NCI-H82 treated with DMSO at 0.1 percent for 48 hours (cell line): ENCODE measurements at regions not wholly inside any gene's neighbourhood (a gene's known extent, or its start where the extent isn't known, plus 50 kb on each side); places are given as distances from the start of the nearest gene placed in this dataset.

Experiments
- DNase-seq: peaks from one replicate; lab custom pipeline; 2025; ENCODE audit not compliant: unreplicated experiment; lab: John Stamatoyannopoulos, UW

DNA sequence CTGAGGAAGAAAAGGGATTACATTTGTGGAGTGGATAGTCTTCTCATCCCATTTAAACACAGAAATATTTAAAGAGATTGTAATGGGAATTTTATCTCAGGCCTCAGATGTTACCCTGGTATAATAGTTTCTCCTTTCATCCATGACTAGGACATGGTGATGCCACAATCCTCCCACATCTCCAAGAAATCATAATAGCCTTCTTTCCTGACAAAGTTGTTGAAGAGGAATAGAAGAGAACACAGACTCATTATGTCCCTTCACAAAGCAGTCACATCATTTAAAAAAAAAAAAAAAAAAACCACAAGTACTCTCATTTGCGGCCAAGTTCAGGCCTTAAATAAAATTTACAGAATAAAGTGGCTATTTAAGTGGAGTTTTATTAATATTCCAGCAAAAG, 359.6 kb downstream of the DEPDC1B start:
- no peak for DNase-seq

DNA sequence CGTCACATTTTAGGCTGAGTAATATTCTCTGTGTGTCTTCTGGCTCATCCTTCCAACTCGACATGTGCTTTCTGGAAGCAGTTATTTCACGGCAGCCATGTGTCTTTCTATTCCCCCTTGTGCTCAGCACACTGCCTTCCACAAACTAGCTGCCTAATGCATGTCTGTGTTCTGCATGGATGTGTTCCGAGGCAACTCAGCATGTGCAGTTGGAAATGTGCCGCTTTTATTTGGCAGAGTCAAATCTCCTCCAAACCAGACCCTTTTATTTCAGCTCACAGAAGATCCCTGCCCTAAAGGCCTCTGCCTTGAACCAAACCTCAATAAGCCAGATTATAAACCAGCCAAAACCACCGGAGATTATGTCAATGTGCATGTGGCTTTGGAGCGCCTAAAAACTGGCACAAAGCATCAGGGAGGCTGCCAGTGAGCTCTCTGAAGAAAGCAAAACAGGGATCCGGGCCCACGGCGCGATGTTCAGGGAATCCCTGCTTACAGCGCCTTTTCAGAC, 360.2 kb downstream of the DEPDC1B start:
- no peak for DNase-seq

DNA sequence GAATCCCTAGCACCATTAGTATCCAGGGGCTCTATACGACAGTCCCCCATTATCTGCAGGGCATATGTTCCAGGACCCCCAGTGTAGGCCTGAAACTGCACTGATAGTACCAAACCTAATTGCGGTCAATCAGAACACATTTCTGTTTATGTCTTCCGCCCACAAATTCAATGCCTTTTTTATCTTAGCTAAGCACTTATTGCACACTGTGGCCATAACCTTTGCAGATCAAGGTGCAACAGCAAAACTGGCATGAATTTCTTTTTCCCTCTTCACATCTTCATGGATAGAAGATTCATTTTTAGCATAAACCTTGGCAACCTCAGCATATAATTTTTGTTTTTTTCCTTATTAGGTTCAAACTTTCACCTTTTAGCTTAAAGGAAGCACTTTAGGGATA, 361.1 kb downstream of the DEPDC1B start:
- DNase-seq, result no peak

DNA sequence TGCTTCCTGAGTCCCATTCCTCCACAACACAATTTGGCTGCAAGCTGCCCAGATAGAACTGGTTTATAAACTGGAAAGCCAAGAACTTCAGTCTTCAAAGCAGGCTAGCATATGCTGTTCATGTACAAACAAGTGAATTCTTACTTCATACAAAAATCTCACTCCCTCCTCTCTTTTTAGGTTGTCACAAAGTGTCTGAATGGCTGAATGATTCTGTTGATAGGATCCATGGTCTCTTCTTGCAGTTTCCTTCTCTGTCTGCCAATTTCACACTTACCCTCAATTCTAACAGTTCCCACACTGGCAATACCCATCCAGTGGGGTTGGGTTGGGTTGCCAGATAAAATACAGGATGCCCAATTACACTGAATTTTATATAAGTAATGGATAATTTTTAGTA, 363.5 kb downstream of the DEPDC1B start:
- DNase-seq, result no peak

DNA sequence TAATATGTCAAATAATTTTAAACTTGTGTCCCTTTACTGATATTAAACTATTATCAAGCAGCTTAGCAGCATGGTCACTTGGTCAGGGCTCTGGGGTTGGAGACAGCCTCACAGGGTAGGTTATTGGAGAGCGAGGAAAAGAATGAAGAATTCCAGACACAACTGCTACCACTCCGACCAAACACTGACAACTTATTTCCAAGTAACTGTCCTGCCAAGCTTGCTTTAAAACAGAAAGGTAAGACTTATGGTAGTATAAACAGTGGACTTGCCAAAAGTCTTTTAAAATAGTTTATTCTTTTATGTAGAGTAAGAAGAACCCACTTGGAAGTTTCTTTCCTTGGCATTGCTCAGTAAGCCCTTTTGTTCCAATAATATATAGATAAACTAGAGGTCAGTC, 364.1 kb downstream of the DEPDC1B start:
- no peak for DNase-seq

DNA sequence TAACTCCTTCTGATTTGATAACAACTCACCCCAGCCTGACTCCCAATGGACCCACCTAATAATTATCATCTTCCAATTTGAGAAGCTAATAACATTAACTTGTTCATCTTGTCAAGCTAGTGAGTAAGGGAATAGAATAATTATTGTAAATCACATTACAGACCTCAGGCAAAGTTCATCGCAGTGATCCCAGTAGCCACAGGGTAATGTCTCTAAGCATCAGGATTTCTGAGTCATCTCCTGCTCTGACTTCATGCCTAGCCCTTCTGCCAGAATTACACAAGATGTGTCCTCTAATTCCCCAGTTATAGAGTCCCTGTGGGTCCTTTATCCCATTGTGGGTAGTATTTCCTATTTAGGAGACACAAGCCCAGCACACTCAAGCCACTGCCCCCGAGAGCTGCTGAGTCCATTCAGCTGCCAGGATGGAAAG, 365.7 kb downstream of the DEPDC1B start:
- DNase-seq, result no peak

DNA sequence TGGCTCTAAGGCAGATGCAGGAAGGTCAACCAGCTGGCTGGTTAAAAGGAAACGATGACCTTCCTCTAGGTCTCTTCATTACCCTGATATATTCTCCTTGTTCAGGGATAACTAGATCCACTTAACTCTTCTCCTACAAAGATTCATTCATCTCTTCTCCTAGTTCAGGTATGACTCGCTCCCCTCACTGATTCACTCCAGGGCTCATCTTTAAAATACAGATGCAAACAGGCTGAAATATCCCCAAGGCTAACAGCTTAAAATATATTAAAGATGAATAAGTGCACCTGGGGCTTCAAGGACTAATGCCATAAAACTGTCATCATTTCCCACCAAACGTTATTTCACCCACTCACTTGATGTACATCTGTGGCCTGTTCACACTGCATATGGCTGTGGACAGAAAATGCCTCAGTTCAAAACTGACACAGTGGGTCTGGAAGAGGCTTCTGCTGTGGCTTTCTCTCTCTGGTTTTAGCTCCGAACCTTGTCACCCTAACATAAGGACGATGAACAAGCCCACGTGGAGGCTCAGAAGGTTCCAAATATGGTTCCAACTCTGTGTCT, 366.9 kb downstream of the DEPDC1B start:
- no peak for DNase-seq

DNA sequence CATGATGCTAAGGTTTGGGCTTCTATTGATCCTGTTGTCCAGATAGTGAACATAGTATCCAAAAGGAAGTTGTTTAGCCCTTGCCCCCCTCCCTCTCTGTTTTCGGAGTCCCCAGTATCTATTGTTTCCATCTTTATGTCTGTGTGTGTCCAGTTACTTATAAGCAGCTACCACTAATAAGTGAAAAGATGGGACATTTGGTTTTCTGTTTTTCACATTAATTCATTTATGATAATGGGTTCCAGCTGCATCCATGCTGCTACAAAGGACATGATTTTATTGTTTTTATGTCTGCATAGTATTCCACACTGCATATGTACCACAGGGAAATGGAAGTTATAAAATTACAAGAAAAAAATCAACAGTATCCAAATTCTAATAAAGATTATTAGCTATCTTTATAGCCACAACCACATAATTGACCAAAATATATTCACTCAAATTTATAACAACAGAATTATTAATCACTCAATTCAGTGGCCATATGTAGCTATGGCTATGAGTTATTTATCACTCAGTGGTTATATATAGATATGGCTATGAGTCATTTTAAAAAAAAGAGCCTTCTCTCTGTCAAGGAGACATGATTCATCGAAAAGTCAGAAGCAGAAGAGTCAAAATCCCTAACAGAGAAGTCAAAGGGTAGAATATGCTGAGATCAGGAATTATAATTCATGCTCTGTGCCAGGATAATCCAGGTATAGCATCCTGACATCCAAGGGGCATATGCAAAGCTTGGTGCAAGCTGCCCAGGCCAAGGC, 367.5 kb downstream of the DEPDC1B start:
- DNase-seq, result no peak

DNA sequence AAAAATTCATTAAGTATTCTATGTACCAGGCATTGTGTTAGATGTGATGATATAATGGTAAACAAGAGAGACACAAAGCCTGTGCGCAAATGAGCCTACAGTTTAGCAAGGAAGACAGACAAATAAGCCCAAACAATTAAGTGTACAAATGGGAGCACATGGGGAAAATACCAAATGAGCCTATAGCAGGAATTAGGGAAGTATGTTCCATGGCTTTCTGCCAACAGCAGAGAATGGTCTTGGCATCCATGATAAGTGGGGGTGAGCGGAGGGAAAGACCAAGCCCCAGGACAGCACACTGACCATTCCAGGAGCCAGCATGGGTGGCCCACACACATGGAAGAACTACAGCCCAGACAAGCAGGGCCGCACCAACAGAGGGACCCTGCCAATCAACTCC, 369.7 kb downstream of the DEPDC1B start:
- no peak for DNase-seq

DNA sequence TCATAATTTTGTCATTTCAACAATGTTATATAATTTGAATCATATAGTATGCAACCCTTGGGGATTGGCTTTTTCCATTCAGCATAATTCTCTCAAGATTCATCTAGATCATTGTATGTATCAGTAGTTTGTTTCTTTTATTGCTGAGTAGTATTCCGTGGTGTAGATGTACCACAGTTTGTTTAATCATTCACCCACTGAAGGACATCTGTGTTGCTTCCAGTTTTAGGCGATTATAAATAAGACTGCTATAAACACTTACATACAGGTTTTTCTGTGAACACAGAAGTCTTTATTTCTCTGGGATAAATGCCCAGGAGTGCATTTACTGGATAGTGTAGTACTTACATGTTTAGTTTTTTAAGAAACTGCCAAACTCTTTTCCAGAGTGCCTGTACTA, 374.1 kb downstream of the DEPDC1B start:
- DNase-seq, result no peak

DNA sequence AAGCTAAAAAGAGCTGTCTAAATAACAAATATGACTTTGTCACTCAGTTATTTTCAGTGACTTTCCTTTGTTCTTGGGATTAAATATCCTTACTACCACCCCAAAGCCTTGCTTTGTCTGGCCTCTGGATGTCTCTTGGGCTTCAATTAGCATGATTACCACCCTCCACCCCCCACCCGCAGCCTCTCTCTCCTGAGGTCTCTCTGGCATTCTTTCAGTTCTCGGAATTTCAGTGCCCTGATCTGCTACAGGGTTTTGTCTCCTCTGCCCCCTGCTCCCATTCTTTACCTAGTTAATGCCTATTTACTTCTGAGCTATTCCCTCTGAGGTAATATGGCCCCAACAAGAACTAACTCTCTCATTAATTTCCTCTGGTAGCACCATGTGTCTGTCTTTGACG, 376.4 kb downstream of the DEPDC1B start:
- no peak for DNase-seq

DNA sequence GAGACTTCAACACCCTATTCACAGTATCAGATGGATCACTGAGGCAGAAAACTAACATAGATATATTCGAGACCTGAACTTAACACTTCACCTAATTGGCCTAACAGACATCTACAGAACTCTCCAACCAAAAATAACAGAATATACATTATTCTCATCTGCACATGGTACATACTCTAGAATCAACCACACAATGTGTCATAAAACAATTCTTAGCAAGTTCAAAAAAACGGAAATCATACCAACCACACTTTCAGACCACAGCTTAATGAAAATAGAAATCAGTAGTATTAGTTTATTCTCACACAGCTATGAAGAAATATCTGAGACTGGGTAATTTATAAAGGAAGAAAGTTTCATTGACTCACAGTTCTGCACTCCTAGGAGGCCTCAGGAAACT, 387.9 kb downstream of the DEPDC1B start:
- no peak for DNase-seq

DNA sequence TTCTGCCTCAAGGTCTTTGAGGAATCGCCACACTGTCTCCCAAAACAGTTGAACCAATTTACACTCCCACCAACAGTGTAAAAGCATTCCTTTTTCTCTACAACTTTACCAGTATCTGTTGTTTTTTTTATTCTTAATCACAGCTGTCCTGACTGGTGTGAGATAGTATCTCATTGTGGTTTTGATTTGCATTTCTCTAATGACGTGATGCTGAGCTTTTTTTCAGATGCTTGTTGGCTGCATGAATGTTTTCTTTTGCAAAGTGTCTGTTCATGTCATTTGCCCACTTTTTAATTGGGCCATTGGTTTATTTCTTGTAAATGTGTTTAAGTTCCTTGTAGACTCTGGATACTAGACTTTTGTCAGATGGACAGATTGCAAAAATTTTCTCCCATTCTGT, 400.0 kb downstream of the DEPDC1B start:
- no peak for DNase-seq

DNA sequence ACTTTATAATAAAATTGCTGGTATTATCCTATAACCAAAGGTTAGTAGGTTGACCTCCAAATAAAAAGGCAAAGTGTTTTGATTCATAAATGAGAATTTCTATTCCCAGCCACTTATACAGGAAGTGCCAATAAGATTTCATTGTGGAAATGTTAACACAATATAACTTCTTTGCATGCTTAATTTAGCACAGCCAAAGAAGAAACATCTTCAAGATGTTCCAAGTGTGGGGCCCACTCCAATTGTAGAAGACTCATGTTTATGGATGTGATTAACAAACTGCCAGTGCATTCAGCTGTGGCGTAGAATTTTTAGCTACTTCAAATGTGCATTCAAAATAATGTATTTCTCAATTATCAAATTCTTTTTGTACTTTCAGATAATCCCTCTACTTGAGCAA, 402.3 kb downstream of the DEPDC1B start:
- DNase-seq, result no peak

DNA sequence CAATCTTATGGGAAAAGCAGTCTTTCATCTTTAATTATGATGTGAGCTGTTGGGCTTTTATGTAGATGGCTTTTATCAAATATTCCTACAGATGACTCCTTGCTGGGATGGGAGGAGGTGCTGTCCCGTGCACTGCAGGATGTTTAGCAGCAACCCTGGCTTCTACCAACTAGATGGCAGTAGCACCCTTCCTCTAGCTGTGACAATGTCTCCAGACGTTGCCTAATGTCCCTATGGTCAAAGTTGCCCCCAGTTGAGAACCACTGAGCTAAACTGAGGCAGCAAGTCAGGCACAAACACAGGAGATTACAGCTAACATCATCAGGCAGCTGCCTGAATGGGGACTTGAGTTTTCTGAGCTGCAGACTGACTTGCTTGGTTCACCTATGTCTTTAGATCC, 401.9 kb upstream of the PDE4D start:
- no peak for DNase-seq

DNA sequence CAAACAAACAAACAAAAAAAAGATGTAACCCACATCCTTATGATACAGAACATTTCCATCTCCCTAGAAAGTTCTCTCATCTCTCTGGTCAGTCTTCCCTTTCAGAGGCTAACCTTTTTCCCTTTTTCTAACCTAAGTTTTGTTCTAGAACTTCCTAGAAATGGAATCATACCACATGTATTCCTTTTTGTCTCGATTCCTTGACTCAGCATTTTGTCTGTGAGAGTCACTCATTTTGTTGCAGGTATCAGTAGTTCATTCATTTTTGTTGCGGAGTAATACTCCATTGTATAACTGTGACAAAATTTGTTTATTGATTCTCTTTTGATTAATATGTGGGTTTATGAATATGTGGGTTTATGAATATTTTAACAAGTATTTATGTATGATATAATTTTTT, 400.0 kb upstream of the PDE4D start:
- no peak for DNase-seq

DNA sequence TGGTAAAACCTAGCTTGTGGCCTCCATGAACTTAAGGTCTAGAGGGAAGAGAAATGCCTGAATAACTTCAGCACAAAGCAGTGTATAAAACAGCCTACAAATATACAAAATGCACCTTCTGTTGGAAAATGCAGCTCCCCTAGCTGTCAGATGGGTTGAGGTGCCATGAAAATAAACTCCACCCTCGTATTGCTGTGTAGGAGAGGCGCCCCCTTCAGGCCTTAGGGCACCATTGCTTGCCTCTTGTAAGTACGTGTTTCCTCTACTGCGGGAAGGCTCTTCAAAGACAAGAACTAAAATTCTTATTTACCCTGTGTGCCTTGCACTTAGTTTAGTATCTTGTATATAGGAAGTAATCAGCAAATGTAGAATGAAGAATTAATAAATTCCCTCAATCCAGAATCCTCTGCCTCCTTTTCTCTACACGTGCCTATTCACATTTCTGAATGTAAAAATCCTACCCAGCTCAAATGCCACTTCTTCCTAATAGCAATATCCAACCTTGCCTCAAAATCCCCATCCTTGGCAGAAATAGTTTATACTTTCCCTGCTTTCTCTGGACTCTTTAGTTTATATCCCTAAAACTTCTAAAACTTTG, 393.7 kb upstream of the PDE4D start:
- DNase-seq, result peak; percentile 66

DNA sequence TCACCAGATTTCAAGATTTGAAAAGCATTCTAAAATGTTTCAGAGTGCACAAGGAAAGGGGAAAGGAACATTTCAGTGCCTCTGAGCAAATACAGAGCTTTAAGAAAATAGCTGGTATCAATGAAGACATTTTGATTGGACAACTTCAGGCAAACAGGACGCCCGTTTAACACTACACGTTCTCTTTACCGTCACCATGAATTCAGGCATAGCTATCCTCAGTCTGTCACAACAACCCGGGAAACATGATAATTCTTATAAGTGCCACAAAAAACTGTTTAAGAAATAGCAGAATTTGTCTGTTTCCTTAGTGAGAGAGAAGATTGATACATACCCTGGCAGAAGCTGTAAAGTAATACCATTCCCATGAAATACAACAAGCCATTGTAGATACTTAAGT, 392.4 kb upstream of the PDE4D start:
- DNase-seq, result no peak

DNA sequence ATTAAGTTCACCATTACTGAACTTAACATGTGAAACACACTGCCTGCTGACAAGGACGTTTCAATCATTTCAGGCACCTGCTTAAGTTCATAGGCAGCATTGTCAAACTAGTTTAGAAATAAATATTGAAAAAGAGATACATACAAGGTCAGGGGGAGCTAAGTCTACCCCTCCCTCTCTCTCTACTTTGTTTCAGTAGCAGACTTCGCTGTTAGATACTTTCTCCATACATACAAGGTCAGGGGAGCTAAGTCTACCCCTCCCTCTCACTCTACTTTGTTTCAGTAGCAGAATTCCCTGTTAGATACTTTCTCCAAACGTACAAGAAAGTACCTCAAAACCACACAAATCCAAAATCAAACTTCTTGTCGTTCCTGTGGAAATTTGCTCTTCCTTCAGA, 387.4 kb upstream of the PDE4D start:
- no peak for DNase-seq

DNA sequence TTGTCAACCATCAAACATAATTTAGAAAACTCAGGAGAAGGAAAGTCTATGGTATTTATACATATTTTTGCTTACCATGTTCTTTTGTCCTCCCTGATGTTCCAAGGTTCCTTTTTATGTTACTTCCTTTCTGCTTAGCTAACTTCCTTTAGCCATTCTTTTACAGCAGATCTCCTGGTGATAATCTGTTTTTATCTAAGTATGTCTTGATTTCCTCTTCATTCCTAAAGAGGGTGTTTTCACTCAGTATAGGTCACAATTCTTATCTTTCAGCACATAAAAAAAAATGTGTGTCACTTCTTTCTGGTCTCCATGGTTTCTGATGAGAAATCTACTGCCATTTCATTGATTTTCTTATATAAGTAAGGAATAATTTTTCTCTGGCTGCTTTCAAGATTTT, 384.4 kb upstream of the PDE4D start:
- DNase-seq, result no peak

DNA sequence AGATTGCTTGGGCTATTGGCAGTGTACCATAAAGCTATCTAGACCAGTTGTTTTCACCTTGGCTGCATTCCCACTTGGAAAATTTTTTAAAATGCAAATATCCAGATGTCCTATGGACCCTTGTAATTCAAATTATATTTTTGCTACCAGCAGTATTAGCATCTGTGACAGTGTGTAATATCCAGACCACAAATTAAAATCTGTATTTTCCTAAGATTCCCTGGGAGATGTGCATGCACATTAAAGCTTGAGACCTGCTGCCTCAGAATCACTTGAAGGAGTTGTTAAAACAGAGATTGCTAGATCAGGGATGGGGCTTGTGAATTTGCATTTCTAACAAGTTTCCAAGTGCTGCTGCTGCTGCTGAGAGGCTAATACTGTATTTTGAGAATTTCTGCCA, 381.2 kb upstream of the PDE4D start:
- no peak for DNase-seq

DNA sequence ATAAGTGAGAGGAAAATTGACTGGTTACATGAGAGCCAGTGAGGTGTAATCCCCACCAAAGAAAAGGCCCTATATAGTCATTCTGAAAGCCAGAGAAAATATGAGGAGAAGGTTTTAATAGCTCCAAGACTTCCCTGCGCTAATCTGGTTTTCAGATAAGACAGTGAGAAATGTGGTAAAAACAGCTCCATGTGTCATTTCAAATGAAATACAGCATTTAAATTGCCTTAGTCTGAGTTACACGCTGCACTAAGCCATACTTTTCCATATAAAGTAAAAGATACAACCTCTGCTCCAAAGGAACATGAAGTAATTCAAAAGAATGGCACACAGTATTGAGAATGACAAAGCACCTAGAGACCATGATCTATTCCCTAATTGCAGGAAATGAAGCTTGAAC, 378.0 kb upstream of the PDE4D start:
- DNase-seq, result no peak

DNA sequence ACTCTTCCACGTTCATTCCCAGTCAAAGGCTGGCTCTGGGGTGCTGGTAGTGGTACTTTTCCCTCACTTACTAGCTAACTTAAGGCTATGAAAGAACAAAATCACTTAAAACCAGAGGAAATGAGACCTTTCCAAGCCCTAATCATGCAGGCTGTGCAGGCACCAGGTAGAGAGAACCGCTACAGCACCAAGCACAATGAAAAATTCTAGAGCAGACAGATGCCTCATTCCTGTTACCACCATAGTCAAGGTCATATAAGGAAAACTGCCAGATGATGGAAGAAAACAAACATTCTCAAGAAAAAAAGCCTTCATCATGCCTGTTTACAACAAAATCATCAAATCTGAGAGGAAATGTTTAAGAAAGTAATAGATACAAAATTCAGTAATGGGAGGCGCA, 374.4 kb upstream of the PDE4D start:
- no peak for DNase-seq
